HG03039 (cell line): ENCODE measurements at regions not wholly inside any gene's neighbourhood (a gene's known extent, or its start where the extent isn't known, plus 50 kb on each side); places are given as distances from the start of the nearest gene placed in this dataset.
"Not testable (repeated sequence)": the region's sequence is repeated elsewhere in the genome, so short reads cannot be mapped to it uniquely, and the experiment has no call there.

ENCODE experiments used
- ATAC-seq: cut with Tn5 transposase; IDR thresholded peaks from one replicate; pipeline ENCODE4 v1.9.1; 2021; ENCODE audit warnings: mild to moderate bottlenecking, moderate library complexity; ENCODE audit not compliant: unreplicated experiment

DNA sequence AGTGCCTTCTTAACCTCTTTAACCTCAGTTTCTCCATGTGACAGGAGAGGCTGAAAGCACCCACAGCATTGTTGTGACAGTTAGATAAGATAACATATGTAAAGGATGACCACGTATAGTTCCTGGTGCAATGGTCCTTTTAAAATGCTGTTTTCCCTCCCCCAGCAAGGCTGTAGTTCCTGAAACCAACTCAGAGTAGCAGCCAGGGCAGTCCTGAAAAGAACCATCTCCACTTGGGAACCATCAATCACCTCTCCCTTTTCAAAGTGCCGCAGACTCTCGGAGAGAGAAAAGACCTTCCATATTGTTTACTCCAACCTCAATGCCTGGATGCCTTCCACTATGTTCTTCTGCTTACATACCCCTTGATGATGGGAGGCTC lies 158.8 kb downstream of the DDX1 start:
- ATAC-seq: no peak

DNA sequence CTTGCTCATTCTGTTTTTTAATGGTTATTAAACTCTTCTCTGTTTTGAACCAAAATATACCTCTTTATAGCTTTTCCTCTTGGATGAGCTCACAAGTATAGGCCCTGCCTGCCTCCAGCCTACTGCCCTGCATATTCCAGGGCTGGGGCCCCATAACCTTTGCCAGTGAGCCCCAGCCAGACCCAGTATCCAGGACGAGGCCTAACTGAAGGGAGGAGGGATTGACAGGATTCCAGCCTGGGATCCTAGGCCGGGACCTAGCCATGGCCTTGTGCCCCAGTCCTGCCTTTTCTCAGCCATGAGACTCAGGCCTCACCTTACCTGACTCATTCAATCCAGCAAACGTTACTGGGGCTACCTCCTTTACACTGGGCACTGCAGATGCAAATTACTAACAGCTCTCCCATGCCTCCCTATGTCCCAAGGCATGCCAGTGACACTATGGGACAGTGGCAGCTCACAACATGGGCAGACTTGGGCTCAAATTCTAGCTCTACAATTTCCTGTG lies 159.2 kb downstream of the DDX1 start:
- ATAC-seq: no peak

DNA sequence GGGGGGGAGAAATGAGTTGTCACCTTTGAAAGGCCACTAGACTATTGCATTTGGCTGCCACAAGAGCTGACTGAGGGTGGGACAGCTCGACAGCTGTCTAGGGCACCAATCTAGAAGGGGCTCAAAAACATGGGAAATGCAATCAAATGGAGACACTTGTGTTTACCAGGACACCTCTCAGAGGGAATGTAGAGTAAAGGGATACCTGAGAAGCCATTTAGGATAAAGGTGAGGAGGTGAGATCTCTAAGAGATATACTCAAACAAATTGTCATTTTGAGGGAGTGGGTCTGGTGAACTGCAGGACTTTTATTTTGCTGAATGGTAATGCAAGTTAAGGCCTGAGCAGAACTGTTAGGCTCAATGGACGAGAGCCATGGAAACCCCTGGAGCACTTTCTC lies 159.8 kb downstream of the DDX1 start:
- no peak for ATAC-seq

DNA sequence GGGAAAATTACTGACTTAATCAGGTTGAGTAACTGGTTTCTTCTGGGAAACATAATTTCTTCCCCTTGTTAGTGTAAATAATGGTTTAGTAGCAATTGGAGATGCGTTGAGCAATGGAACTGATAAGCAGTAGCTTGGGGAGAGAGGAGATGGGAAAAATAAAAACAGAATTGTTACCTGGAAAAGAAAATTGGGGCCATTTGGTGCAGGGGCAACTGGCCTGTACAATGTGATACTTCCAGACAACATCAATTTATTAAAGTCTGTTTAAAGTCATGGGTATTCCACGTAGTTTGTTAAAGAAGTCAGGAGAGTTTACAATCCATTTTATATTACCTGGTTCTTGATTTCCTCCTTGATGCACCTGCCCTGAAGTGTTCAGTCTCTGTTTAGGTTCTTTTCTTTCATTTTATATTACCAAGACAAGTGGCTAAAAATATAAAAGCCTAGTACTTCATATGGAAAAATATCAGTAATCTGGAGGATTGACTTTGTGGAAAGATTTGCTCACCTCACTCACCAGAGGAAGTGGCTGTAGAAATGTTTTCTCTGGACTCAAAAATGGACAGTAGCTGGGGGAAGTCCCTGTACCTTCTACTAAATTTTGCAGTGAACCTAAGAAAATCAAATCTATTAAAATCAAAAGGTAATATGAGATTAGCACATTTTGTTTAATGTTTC lies 161.0 kb downstream of the DDX1 start:
- no peak for ATAC-seq

DNA sequence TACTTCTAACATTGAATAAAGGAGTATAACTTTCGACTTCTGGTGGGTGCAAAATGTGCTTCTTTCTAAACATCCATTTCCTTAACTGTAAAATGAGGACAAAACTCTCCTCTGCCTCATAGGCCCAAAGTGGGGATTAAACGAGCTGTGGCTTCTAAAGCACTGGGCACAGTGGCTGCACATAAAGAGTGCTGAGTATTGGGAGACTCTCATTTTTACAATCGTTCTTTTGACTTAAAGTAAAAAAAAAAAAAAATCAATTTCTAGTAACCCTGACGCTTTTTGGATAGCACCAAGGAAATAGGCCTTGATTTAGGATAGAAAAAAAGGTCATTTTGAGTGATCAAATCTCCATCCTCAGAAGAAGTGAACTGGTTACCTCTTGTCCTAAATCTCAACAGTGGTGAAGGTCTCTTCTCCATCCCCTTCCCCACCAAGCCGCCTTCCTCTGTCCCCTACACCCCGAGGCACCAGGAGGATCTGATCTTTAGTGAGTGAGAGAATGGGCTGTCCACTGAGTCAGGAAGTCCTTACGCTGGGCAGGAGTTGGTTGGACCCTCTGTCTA lies 161.6 kb downstream of the DDX1 start:
- no peak for ATAC-seq

DNA sequence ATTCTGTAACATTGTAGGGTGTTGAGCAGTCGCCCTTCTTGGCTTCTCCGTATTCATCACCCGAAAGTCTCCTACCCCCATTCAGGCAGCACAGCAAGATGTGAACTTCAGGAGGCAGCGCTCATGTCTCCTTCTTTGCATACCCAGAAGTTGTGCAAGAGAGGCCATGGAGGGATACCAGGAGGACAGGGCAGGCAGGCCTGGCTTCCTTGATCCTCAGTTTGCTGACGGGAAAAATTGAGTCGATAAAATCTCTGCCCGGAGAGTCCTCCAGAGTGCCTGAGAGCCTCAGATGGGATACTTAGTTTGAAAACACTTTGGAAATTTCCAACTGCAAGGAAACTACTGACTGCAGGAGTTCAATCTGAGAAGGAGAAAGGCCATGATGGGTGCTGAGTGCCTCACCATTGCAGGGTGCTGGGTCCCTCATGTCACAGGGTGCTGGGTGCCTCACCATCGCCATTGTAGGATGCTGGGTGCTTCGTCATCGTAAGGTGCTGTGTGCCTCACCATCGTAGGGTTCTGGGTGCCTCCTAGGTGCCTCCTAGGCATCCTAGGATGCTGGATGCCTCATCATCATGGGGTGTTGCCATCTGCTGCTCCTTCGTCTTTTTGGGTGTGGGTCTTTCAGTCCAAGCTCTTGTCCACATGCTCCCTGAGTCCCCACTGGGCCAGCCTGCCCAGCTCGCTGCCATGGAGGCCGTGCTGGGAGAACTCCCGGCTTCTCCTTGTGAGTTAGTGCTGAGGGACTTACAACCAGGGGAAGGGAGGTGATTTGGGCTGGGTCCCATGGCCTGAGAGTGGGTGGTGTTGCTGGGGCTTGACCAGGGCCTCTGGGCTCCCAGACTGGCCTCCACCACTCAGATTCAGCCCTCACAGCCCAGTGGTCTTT lies 162.4 kb downstream of the DDX1 start:
- ATAC-seq: no peak

DNA sequence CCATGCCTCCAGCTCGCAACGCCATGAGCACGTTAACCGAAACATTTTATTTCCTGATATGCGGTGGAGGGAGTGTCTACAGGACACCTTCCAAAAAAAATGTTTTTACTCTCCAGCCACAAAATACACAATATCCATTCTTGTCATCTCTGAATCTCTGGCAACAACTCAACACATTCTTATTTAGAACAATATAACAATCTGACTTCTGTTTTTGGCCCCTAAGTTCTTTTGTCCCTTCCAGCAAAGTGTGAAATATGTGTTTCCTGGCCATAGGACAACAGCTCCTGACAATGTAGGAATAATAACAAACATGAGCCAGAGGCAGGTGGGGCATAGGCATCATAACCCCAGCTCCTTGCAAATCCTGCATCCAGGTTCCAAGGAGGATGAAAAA lies 163.0 kb downstream of the DDX1 start:
- no peak for ATAC-seq

DNA sequence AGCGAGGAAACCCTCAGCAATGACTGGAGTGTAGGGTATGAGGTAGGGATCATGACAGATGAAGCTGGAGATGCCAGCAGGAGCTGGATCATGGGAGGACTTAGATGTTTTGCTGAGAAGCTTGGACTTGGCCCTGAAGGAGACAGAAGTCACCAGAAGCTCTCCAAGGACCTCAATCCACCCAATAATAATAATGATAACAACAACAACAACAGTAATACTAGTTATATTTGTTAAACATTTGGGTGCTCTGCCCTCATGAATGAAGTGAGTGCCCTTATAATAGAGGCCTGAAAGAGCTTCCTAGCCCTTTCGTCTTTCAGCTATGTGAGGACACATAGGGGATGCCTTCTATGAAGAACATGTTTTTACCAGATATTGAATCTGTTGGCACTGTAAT lies 163.9 kb downstream of the DDX1 start:
- no peak for ATAC-seq

DNA sequence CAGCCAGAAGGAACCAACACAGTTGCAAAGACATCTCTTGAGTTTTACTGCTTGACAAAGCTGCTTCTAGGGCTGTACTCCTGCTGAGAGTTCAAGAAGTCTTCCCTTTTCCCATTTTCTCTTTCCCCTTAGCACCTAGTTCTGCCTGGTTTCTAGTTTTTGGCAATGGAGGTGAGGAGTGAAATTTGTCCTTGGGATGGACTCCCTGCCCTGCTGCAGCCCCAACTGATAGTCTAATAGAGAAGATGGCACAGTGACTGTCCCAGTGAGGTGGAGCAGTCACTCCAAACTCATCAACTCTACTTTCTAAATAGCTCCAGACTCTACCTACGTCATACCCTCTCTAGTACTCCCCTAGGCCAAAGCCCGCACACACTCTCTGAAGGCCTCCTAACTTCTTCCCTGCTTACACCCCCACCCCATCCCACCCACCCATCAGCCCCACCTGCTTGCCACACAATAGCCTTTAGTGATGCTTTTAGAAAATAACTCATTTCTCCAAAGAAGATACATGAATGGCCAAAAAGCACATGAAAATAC lies 164.4 kb downstream of the DDX1 start:
- ATAC-seq: no peak

DNA sequence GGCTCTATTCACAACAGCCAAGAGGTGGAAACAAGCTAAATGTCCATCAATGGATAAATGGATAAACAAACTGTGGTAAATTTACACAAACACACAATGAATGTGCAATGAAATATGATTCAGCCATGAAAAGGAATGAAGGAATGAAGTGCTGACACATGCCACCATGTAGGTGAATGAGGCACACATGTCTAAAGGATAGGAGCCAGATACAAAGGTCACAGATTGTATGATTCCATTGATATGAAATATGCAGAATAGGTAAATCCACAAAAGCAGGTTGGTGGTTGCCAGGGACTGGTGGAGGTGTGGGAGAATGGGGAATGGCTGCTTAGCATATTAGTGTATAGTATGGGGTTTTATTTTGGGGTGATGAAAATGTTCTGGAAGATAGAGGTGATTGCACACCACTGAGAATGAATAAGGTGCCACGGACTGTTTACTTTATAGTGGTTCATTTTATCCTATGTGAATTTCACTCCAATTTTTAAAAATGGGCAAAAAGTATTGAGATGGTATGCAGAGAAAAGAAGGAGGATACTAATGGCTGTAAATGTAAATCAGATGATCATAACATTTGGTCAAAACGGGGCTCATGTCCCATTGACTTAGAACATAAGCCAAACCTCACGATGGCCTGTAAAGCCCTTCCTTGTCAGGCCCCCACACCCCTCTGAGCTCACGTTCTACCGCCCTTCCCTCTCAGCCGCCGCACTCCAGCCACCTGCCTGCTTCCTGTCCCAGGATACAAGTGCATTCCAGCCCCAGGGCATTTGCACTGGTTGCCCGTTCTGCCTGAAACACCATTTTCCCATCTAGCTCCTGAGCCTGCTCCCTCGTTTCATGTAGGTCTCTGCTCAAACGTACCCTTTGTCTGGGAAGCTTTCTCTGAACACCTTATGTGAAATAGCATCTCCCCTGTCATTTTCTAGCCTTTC lies 165.5 kb downstream of the DDX1 start:
- no peak for ATAC-seq

DNA sequence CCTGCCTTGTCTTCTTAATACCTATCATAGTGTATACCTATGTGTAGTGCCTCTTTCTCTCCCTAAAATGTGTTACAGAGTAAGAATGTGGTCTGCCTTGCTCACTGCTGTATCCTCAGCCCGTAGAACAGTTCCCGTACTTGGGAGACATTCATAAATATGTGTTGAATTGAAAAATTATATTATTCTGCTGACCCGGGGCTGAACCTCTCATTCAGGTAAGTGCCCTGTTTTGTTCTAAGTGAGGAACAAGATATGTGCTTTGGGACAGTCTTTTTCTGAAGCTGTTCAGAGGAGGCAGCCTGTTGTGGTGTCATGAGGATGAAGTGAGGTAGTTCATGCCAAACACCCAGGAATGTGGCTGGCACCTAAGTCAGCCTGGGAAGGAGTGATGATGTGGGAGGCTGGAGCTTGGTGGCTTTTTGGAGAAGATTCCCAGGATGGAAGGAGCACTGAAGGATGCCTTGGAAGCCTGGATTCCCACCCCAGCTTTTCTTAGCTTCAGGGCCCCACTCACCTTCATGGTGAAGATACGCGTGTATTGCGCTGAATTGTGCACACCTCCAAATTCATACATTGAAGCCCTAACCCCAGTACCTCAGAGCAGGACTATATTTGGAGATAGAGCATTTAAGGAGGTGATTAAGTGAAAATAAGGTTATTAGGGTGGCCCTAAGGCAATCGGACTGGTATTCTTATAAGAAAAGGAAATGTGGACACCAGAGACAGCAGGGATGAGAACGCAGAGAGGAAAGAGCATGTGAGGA lies 166.3 kb downstream of the DDX1 start:
- no peak for ATAC-seq

DNA sequence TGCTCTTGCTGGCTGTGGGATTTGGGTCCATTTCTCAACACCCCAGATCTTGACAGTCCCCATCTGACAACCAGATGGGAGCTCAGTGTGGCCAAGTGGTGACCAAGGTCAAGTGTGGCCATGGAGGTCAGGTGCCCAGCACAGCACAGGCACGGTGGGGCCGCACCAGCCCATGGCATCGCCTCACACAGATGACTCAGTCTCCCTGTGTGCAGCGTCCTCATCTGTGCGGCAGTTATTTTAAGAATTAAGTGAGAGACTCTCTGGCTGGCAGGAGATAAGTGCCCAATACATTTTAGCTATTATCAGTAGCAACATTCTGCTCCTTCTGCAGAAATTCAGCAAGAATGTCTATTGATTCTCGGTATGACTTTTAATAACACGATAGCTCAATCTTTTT lies 167.2 kb downstream of the DDX1 start:
- no peak for ATAC-seq

DNA sequence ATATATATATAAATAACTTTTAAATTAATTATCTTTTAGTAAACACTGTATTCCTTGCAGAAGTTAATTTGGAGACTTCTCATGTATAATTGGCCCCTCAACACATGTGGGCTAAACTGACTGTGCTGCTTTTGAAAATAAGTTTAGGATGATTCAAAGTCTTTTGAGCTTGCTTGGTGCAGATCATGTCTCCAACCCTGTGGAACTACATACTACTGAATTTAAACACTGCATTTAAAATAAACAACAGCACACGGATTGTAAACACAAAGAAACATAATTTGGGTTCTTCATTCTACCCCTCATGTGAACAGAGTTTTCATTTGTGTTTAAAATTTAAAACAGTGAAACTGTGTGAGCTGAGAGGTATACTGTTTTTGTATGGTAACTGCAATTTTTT lies 167.7 kb downstream of the DDX1 start:
- ATAC-seq: no peak

DNA sequence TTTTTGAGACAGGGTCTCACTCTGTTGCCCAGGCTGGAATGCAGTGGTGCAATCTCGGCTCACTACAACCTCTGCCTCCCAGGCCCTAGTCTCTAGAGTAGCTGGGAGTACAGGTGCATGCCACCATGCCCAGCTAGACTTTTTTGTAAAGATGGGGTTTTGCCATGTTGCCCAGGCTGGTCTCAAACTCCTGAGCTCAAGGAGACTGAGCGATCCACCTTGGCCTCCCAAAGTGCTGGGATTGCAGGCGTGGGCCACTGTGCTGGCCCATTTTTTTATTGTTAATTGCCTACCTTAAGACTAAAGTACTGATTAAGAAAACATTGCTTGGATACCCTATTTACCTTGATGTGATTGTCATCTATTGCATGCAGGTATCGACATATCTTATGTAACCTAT lies 168.1 kb downstream of the DDX1 start:
- ATAC-seq: not testable (repeated sequence)

DNA sequence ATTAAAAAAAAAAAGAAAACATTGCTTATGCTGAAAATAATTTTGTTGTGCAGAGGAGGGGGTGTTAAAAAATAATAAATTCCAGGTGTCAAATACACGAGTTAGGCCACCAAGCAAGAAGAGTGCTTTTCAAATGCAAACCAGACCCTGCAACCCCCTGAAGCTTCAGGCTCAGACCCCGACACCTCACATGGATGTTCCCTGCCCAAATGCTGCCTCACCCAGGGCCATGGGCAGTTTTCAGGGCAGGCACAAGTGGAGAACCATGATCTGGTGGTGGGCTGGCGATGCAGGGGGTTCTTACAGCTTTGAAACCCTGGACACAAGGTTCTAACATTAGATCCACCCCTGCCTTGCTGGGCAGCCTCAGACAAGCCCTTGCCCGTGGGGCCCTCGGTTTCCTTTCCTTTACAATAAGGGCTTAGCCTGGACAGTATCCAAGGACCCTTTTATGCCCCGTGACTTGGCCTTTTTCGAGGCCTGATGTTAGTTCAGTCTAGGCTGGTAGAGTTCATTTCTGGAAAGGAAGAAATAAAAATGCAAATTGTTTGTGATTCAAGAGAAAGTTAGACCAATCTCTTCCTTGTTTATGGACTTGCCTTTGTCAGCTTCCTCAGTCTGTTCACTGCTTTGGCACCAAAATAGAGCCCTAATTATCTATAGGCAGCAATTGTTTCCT lies 168.7 kb downstream of the DDX1 start:
- ATAC-seq: no peak

DNA sequence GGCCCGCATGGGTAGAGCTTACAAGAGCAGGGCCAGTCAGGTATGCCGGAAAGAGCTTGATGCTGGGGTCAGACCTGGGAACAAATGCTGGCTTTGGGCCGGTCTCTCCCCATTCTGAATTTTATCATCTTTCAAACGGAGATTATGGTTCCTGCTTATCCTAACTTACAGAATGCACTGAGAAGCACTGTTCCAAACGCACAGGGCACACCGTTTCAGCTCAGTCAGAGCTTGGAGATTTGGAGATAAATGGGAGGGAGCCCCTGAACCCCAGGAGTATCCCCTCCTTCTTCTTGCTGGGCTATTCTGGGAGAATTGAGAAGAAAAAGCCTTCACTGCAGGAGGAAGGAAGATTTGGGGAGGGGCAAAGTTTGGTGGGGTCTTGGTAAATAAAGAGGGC lies 169.4 kb downstream of the DDX1 start:
- no peak for ATAC-seq

DNA sequence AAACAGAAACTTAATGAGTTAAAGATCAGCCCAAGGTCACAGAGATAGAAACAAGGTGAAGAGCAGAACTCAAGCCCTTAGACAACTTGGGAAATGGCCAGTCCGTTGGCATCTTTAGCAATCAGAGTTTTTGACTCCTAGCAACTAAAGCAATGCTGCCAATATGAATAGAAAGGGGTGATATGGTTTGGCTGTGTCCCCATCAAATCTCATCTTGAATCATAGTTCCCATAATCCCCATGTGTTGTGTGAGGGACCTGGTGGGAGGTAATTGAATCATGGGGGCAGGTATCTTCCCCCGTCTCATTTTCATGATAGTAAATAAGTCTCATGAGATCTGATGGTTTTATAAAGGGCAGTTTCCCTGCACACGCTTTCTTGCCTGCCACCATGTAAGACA lies 170.2 kb downstream of the DDX1 start:
- no peak for ATAC-seq

DNA sequence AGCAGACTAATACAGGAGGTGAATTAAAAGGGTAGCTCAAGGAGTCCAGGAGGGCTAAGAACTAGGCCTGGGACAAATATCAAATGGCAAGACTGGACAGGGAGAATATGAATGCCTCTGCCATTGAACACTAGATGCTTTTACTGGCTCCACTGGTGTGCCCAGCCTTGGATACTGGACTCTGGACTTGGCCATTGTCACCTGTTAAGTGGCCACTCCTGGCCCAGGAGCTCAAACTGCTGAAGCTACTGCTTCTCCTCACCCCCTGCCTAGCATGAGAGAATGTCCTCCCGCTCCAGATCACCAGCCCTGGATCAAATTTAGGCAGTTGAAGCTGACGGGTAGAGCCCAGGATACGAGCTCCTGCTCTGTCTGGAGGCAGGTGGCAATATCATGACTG lies 170.8 kb downstream of the DDX1 start:
- no peak for ATAC-seq

DNA sequence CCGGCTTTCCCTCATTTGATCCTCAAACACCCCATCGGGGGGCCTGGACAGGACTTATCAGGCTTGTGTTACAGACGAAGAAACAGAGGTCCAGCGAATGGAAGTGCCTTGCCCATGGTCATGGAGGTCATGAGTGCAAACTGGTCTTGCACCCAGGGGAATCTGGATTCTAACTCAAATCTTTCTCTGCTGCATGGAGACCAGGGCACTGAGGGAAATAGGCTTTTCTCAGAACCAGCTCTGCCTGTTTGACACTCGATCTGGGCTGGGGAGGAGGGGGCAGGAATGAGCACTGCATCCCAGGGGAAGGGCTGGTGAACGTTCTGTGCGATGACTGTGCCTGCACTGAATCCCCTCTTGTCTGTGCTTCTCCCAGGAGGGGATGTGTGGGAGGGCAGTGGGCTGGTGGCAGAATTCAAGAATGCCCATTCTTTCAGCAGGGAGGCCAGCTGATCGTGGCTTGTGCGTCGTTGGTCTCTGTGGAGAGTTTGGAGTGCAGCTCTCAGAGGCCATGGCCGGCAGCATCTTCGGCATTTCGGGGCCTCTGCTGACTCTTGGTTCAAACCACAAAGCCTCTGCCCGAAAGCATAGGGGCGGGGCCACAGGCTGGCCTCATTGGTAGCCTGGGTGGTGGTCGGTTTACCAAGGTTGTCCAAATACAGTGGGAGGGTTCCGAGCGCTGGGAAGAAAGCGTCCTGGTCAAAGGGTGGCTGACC lies 171.6 kb downstream of the DDX1 start:
- no peak for ATAC-seq
